IMR-90 (cell line): ENCODE measurements at regions not wholly inside any gene's neighbourhood (a gene's known extent, or its start where the extent isn't known, plus 50 kb on each side); places are given as distances from the start of the nearest gene placed in this dataset.

Source experiments
- BHLHE40 ChIP-seq: fragments of 150-350 bp; IDR thresholded peaks from 2 replicates; pipeline ENCODE4 v1.6.1; 2016; ENCODE audit warnings: mild to moderate bottlenecking, low read depth, low read length
- CEBPB ChIP-seq: IDR thresholded peaks from 2 replicates; pipeline ENCODE4 v1.6.1; 2012; ENCODE audit warnings: low read depth, low read length, improper control_type of control experiment
- CHD1 ChIP-seq: IDR thresholded peaks from 2 replicates; pipeline ENCODE4 v1.6.1; 2012; ENCODE audit warnings: low read depth, low read length, improper control_type of control experiment
- FOS ChIP-seq: fragments of 150-350 bp; IDR thresholded peaks from 2 replicates; pipeline ENCODE4 v1.6.1; 2016; ENCODE audit warnings: low read depth, low read length
- MAFK ChIP-seq: IDR thresholded peaks from 2 replicates; pipeline ENCODE4 v1.6.1; 2012; ENCODE audit warnings: low read depth, low read length, improper control_type of control experiment
- NFE2L2 ChIP-seq: fragments of 150-350 bp; IDR thresholded peaks from 2 replicates; pipeline ENCODE4 v1.6.1; 2016; ENCODE audit warnings: low read depth, mild to moderate bottlenecking, low read length
- POLR2A ChIP-seq: IDR thresholded peaks from 2 replicates; pipeline ENCODE4 v1.6.1; 2012; ENCODE audit warnings: mild to moderate bottlenecking, low read depth, low read length
- RAD21 ChIP-seq: IDR thresholded peaks from 2 replicates; pipeline ENCODE4 v1.6.1; 2012; ENCODE audit warnings: low read length, improper control_type of control experiment
- RCOR1 ChIP-seq: IDR thresholded peaks from 2 replicates; pipeline ENCODE4 v1.6.1; 2012; ENCODE audit warnings: mild to moderate bottlenecking, low read length, improper control_type of control experiment; ENCODE audit not compliant: insufficient replicate concordance
- RFX5 ChIP-seq: IDR thresholded peaks from 2 replicates; pipeline ENCODE4 v1.8.0; 2012; ENCODE audit warnings: low read depth, mild to moderate bottlenecking, low read length, moderate library complexity
- SMC3 ChIP-seq: fragments of 150-350 bp; IDR thresholded peaks from 2 replicates; pipeline ENCODE4 v1.6.1; 2016; ENCODE audit warnings: low read depth, mild to moderate bottlenecking, antibody characterized with exemption, low read length, moderate library complexity
- TF ChIP-seq, protein P1 (sequence below): conservative IDR thresholded peaks from 2 replicates; pipeline ENCODE4 v1.5.1; 2012; ENCODE audit warnings: mild to moderate bottlenecking, low read depth, low read length, improper control_type of control experiment
- TF ChIP-seq, protein P2 (sequence below): fragments of 150-350 bp; IDR thresholded peaks from 2 replicates; pipeline ENCODE4 v1.6.1; 2017; ENCODE audit warnings: mild to moderate bottlenecking, antibody characterized with exemption, low read length, low read depth

DNA sequence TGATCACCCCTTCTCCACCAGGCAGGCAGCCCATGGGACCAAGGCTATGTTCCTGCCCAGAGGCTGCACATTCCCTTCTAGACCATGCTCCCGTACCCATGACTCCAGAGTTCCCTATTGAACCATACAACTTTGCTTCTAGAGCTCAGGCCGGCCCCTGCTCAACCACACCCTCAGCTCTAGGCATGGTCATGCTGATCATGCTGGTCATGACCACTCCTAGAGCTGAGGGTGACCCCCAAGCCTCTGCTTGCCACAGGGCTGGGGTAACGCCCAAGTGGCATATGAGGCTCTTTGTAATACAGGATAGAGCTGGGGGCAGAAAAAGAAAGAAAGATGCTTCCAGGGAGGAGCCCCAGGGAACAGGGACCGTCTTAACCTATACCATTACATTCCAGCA, 301.8 kb downstream of the SP3 start:
- TF ChIP-seq, protein P1, sequence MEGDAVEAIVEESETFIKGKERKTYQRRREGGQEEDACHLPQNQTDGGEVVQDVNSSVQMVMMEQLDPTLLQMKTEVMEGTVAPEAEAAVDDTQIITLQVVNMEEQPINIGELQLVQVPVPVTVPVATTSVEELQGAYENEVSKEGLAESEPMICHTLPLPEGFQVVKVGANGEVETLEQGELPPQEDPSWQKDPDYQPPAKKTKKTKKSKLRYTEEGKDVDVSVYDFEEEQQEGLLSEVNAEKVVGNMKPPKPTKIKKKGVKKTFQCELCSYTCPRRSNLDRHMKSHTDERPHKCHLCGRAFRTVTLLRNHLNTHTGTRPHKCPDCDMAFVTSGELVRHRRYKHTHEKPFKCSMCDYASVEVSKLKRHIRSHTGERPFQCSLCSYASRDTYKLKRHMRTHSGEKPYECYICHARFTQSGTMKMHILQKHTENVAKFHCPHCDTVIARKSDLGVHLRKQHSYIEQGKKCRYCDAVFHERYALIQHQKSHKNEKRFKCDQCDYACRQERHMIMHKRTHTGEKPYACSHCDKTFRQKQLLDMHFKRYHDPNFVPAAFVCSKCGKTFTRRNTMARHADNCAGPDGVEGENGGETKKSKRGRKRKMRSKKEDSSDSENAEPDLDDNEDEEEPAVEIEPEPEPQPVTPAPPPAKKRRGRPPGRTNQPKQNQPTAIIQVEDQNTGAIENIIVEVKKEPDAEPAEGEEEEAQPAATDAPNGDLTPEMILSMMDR, result no peak
- TF ChIP-seq RCOR1 (no peak), SMC3 (no peak), BHLHE40 (no peak), CEBPB (no peak), CHD1 (no peak), NFE2L2 (no peak), RAD21 (no peak), RFX5 (no peak), POLR2A (no peak), FOS (no peak), MAFK (no peak)
- TF ChIP-seq, protein P2, sequence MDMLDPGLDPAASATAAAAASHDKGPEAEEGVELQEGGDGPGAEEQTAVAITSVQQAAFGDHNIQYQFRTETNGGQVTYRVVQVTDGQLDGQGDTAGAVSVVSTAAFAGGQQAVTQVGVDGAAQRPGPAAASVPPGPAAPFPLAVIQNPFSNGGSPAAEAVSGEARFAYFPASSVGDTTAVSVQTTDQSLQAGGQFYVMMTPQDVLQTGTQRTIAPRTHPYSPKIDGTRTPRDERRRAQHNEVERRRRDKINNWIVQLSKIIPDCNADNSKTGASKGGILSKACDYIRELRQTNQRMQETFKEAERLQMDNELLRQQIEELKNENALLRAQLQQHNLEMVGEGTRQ, result no peak
